Lower lobe of right lung (tissue), 2 donors: ENCODE measurements at regions not wholly inside any gene's neighbourhood (a gene's known extent, or its start where the extent isn't known, plus 50 kb on each side); places are given as distances from the start of the nearest gene placed in this dataset. TPM values are rescaled to one million over a fixed set of nuclear protein-coding genes. Genes with fewer than 3 reads are reported as not detected.
"Not testable (repeated sequence)": the region's sequence is repeated elsewhere in the genome, so short reads cannot be mapped to it uniquely, and the experiment has no call there.

Source experiments
- ATAC-seq, 2 donors: fragments of 200-7000 bp; cut with Tn5 transposase; one replicate each; pipeline ENCODE4 v1.9.1; 2020 to 2022; ENCODE audit warnings: mild to moderate bottlenecking in 2 of 2, moderate library complexity in 2 of 2
- DNase-seq: peaks from one replicate; pipeline ENCODE4 v3.0.0-alpha.2; 2020
- H3K27ac ChIP-seq: fragments of 200-600 bp; one replicate; pipeline ENCODE4 v1.8.0; 2022
- H3K27me3 ChIP-seq: fragments of 200-600 bp; one replicate; pipeline ENCODE4 v1.8.0; 2022; ENCODE audit warnings: low read depth
- H3K36me3 ChIP-seq: fragments of 200-600 bp; one replicate; pipeline ENCODE4 v1.8.0; 2022; ENCODE audit warnings: mild to moderate bottlenecking
- H3K4me1 ChIP-seq: fragments of 200-600 bp; one replicate; pipeline ENCODE4 v1.8.0; 2022
- H3K4me3 ChIP-seq: fragments of 200-600 bp; one replicate; pipeline ENCODE4 v1.8.0; 2022; ENCODE audit warnings: mild to moderate bottlenecking
- H3K9me3 ChIP-seq: fragments of 200-600 bp; one replicate; pipeline ENCODE4 v1.8.0; 2022
- CTCF ChIP-seq: fragments of 200-600 bp; IDR thresholded peaks from one replicate; pipeline ENCODE4 v1.8.0; 2022; ENCODE audit warnings: antibody characterized with exemption, mild to moderate bottlenecking
- intact Hi-C: fragments of 100-400 bp; cut with DNase I; formaldehyde crosslinking; loops from one replicate; pipeline ENCODE4 v1.11.0; 2022
- microRNA-seq: library from miRNA; unstranded; fragments of <30 nt; microRNA quantifications from one replicate; pipeline ENCODE4 v1.2.0, GENCODE V29; 2020; ENCODE audit warnings: borderline number of aligned reads
- donor health status: DM: no; HTN: yes; CAD: no; lungs with severe emphysema.

GRCh38 chrX:123088930-123089329 is 95.1 kb upstream of the GRIA3 start:
- H3K4me3 ChIP-seq: no peak overlapping the region
- no peaks in the 10 kb centered on the region for H3K9me3 ChIP-seq
- no peaks in the 10 kb centered on the region for H3K4me1 ChIP-seq
- no peaks in the 10 kb centered on the region for H3K36me3 ChIP-seq
- no peak for TF ChIP-seq CTCF
- intact Hi-C loops: no loop called here
- no peak for ATAC-seq
- H3K27me3 ChIP-seq: no peaks in the 10 kb centered on the region
- no peak overlapping the region for H3K27ac ChIP-seq
- no peak for DNase-seq

GRCh38 chrX:123093792-123094191 is 90.3 kb upstream of the GRIA3 start:
- TF ChIP-seq CTCF: no peak

GRCh38 chrX:123108513-123109427 is 75.3 kb upstream of the GRIA3 start:
- Histone ChIP-seq H3K27me3 (no peaks in the 10 kb centered on the region), H3K9me3 (no peaks in the 10 kb centered on the region), H3K4me1 (no peaks in the 10 kb centered on the region), H3K36me3 (no peaks in the 10 kb centered on the region), H3K27ac (no peak overlapping the region), H3K4me3 (no peak overlapping the region)
- ATAC-seq: no peak
- TF ChIP-seq CTCF: no peak
- intact Hi-C loops: no loop called here
- no peak for DNase-seq

More at GRCh38 chrX:123093792-123094191, 90.3 kb upstream of the GRIA3 start:
- Histone ChIP-seq H3K27me3 (no peaks in the 10 kb centered on the region), H3K36me3 (no peaks in the 10 kb centered on the region), H3K4me1 (no peaks in the 10 kb centered on the region), H3K9me3 (no peaks in the 10 kb centered on the region), H3K27ac (no peak overlapping the region), H3K4me3 (no peak overlapping the region)
- intact Hi-C loops: no loop called here
- DNase-seq (no peak), ATAC-seq (no peak)

- no peak for TF ChIP-seq CTCF
- no peaks in the 10 kb centered on the region for H3K4me1 ChIP-seq
- no peak overlapping the region for H3K4me3 ChIP-seq
- ATAC-seq (no peak), DNase-seq (no peak)
- no peaks in the 10 kb centered on the region for H3K36me3 ChIP-seq
- no peak overlapping the region for H3K27ac ChIP-seq
- H3K9me3 ChIP-seq: no peaks in the 10 kb centered on the region
- intact Hi-C loops: no loop called here
- no peaks in the 10 kb centered on the region for H3K27me3 ChIP-seq
Measured at GRCh38 chrX:123121241-123121640, 62.8 kb upstream of the GRIA3 start.

GRCh38 chrX:123129805-123130204 is 54.3 kb upstream of the GRIA3 start:
- intact Hi-C loops, ATAC-seq, H3K36me3 ChIP-seq, H3K9me3 ChIP-seq, H3K4me3 ChIP-seq, H3K27ac ChIP-seq, DNase-seq, H3K4me1 ChIP-seq, H3K27me3 ChIP-seq: not testable (repeated sequence)

Small RNA genes lying in the stretch of these regions (microRNA-seq; reads per million reads assigned to microRNA genes)
- gene MIR3672: not detected
